ENCODE measurements at regions not wholly inside any gene's neighbourhood (a gene's known extent, or its start where the extent isn't known, plus 50 kb on each side); places are given as distances from the start of the nearest gene placed in this dataset.

GRCh38 chr10:33863352-33863751, 528.9 kb upstream of the NRP1 start:
- Histone ChIP-seq H3K27ac (ENCODE audit: low read depth, low read length) (no peak overlapping the region), H3K9me3 (ENCODE audit: control insufficient read depth, insufficient read depth, low read length) (no peaks in the 10 kb centered on the region), H3K27me3 (ENCODE audit: control insufficient read depth, low read length) (no peaks in the 10 kb centered on the region), H3K79me2 (ENCODE audit: control insufficient read depth, low read length) (no peaks in the 10 kb centered on the region), H3F3A (ENCODE audit: control insufficient read depth, insufficient read depth) (no peaks in the 10 kb centered on the region), H3K36me3 (ENCODE audit: control insufficient read depth, low read length) (no peaks in the 10 kb centered on the region), H3K4me2 (ENCODE audit: low read length) (no peak overlapping the region), H4K20me1 (ENCODE audit: control insufficient read depth, insufficient read depth, low read depth, low read length) (no peaks in the 10 kb centered on the region), H3K9me2 (replicated peaks; ENCODE audit: control insufficient read depth, low read length) (no peaks in the 10 kb centered on the region), H3K4me1 (ENCODE audit: control insufficient read depth, low read length) (no peaks in the 10 kb centered on the region), H3K4me3 (ENCODE audit: low read length) (no peak overlapping the region)
- no peak for TF ChIP-seq EZH2phosphoT487 (IDR thresholded peaks at IDR 0.05; ENCODE audit: borderline replicate concordance, low read length)
- TF ChIP-seq CTCF (IDR thresholded peaks at IDR 0.05; ENCODE audit: low read depth, low read length, poor library complexity, severe bottlenecking), result no peak

- Histone ChIP-seq H3K79me2 (ENCODE audit: control insufficient read depth, low read length) (no peaks in the 10 kb centered on the region), H3F3A (ENCODE audit: control insufficient read depth, insufficient read depth) (no peaks in the 10 kb centered on the region), H3K4me1 (ENCODE audit: control insufficient read depth, low read length) (no peaks in the 10 kb centered on the region), H3K4me2 (ENCODE audit: low read length) (no peak overlapping the region), H3K4me3 (ENCODE audit: low read length) (no peak overlapping the region), H3K27me3 (ENCODE audit: control insufficient read depth, low read length) (no peaks in the 10 kb centered on the region), H4K20me1 (ENCODE audit: control insufficient read depth, insufficient read depth, low read depth, low read length) (no peaks in the 10 kb centered on the region), H3K9me2 (replicated peaks; ENCODE audit: control insufficient read depth, low read length) (no peaks in the 10 kb centered on the region), H3K27ac (ENCODE audit: low read depth, low read length) (no peak overlapping the region), H3K9me3 (ENCODE audit: control insufficient read depth, insufficient read depth, low read length) (no peaks in the 10 kb centered on the region), H3K36me3 (ENCODE audit: control insufficient read depth, low read length) (no peaks in the 10 kb centered on the region)
- no peak for TF ChIP-seq EZH2phosphoT487 (IDR thresholded peaks at IDR 0.05; ENCODE audit: borderline replicate concordance, low read length)
- no peak for TF ChIP-seq CTCF (IDR thresholded peaks at IDR 0.05; ENCODE audit: low read depth, low read length, poor library complexity, severe bottlenecking)
Observed at GRCh38 chr10:33862536-33863105, 528.2 kb upstream of the NRP1 start.

- no peaks in the 10 kb centered on the region for H3K4me1 ChIP-seq (ENCODE audit: control insufficient read depth, low read length)
- no peaks in the 10 kb centered on the region for H3K27me3 ChIP-seq (ENCODE audit: control insufficient read depth, low read length)
- H3K27ac ChIP-seq (ENCODE audit: low read depth, low read length), result no peak overlapping the region
- no peaks in the 10 kb centered on the region for H3F3A ChIP-seq (ENCODE audit: control insufficient read depth, insufficient read depth)
- no peaks in the 10 kb centered on the region for H3K9me2 ChIP-seq (replicated peaks; ENCODE audit: control insufficient read depth, low read length)
- no peaks in the 10 kb centered on the region for H3K36me3 ChIP-seq (ENCODE audit: control insufficient read depth, low read length)
- no peaks in the 10 kb centered on the region for H4K20me1 ChIP-seq (ENCODE audit: control insufficient read depth, insufficient read depth, low read depth, low read length)
- no peak overlapping the region for H3K4me2 ChIP-seq (ENCODE audit: low read length)
- TF ChIP-seq EZH2phosphoT487 (IDR thresholded peaks at IDR 0.05; ENCODE audit: borderline replicate concordance, low read length), result no peak
- no peak for TF ChIP-seq CTCF (IDR thresholded peaks at IDR 0.05; ENCODE audit: low read depth, low read length, poor library complexity, severe bottlenecking)
- no peaks in the 10 kb centered on the region for H3K79me2 ChIP-seq (ENCODE audit: control insufficient read depth, low read length)
- H3K4me3 ChIP-seq (ENCODE audit: low read length), result no peak overlapping the region
- no peaks in the 10 kb centered on the region for H3K9me3 ChIP-seq (ENCODE audit: control insufficient read depth, insufficient read depth, low read length)
Observed at GRCh38 chr10:33861833-33862232, 527.4 kb upstream of the NRP1 start.
